Keratinocyte (primary cell): ENCODE measurements at regions not wholly inside any gene's neighbourhood (a gene's known extent, or its start where the extent isn't known, plus 50 kb on each side); places are given as distances from the start of the nearest gene placed in this dataset.

ENCODE experiments used
- DNase-seq: peaks from one replicate; pipeline ENCODE4 v3.0.0-alpha.2; 2011; ENCODE audit warnings: low read depth, missing footprints, low spot score
- FAIRE-seq: peaks from 2 replicates; lab custom pipeline; 2011; peaks lifted over from hg19 to GRCh38; lab: Jason Lieb, UNC
- H2AFZ ChIP-seq: 2 replicates; pipeline ENCODE4 v1.6.0; 2012; ENCODE audit warnings: low read length, control low read depth, inconsistent platforms; ENCODE audit not compliant: control insufficient read depth
- H3K27ac ChIP-seq: 2 replicates; pipeline ENCODE4 v1.5.1; 2011; ENCODE audit warnings: low read length; ENCODE audit not compliant: control insufficient read depth, insufficient read depth
- H3K27me3 ChIP-seq: 3 replicates; pipeline ENCODE4 v1.6.0; 2011; ENCODE audit warnings: low read length; ENCODE audit not compliant: control insufficient read depth, insufficient read depth; ENCODE audit errors: extremely low read depth
- H3K36me3 ChIP-seq, 2 experiments: 2 replicates in 1 of 2; 3 replicates in 1 of 2; pipeline ENCODE4 v1.5.1; 2011; ENCODE audit warnings: low read length in 2 of 2, mild to moderate bottlenecking in 1 of 2; ENCODE audit not compliant: control insufficient read depth in 2 of 2, insufficient read depth in 2 of 2; ENCODE audit errors: extremely low read depth in 1 of 2
- H3K4me1 ChIP-seq: 3 replicates; pipeline ENCODE4 v1.5.1; 2011; ENCODE audit warnings: low read length; ENCODE audit not compliant: control insufficient read depth, insufficient read depth; ENCODE audit errors: extremely low read depth
- H3K4me2 ChIP-seq: 3 replicates; pipeline ENCODE4 v1.6.0; 2011; ENCODE audit warnings: low read depth, low read length; ENCODE audit not compliant: control insufficient read depth, insufficient read depth; ENCODE audit errors: extremely low read depth
- H3K4me3 ChIP-seq, 3 experiments: fragments of 200-600 bp in 1 of 3; sonication (generic) in 1 of 3; 2 replicates in 2 of 3; 3 replicates in 1 of 3; pipeline ENCODE4 v1.5.1; 2011 to 2016; ENCODE audit warnings: low read length in 3 of 3, mild to moderate bottlenecking in 3 of 3, control low read depth in 2 of 3, inconsistent platforms in 1 of 3, low read depth in 1 of 3, mixed read lengths in 1 of 3, mixed run types in 1 of 3, moderate library complexity in 1 of 3; ENCODE audit not compliant: control insufficient read depth in 2 of 3, insufficient read depth in 2 of 3; ENCODE audit errors: extremely low read depth in 1 of 3
- H3K79me2 ChIP-seq: 2 replicates; pipeline ENCODE4 v1.6.0; 2012; ENCODE audit warnings: low read length; ENCODE audit not compliant: control insufficient read depth, insufficient read depth
- H3K9ac ChIP-seq: 3 replicates; pipeline ENCODE4 v1.6.0; 2011; ENCODE audit warnings: low read length; ENCODE audit not compliant: control insufficient read depth, insufficient read depth; ENCODE audit errors: extremely low read depth
- H3K9me1 ChIP-seq: 3 replicates; pipeline ENCODE4 v1.6.0; 2011; ENCODE audit warnings: low read length; ENCODE audit not compliant: control insufficient read depth, insufficient read depth; ENCODE audit errors: extremely low read depth
- H3K9me3 ChIP-seq: 2 replicates; pipeline ENCODE4 v1.5.1; 2012; ENCODE audit warnings: low read depth, low read length; ENCODE audit not compliant: control insufficient read depth
- H4K20me1 ChIP-seq: 3 replicates; pipeline ENCODE4 v1.6.0; 2011; ENCODE audit warnings: low read length; ENCODE audit not compliant: control insufficient read depth, insufficient read depth; ENCODE audit errors: extremely low read depth
- EZH2 ChIP-seq: IDR thresholded peaks from one replicate; pipeline ENCODE4 v1.6.1; 2012; ENCODE audit warnings: inconsistent platforms, mild to moderate bottlenecking, low read length, moderate library complexity
- dilution Hi-C: fragments of 300-500 bp; cut with MboI; formaldehyde crosslinking; loops from one replicate; pipeline ENCODE4 v1.7.0; 2020; ENCODE audit warnings: low sequenced_read_pairs; ENCODE audit not compliant: extremely low pct_ligation_motif_present
- TF ChIP-seq, protein P1 (sequence below), 3 experiments: IDR thresholded peaks in 1 of 3; conservative IDR thresholded peaks in 1 of 3; optimal IDR thresholded peaks in 1 of 3; 2 replicates in 2 of 3; 3 replicates in 1 of 3; pipeline versions ENCODE3 to v1.5.1; 2011; ENCODE audit warnings: low read length in 3 of 3, mild to moderate bottlenecking in 3 of 3, moderate library complexity in 2 of 3, control low read depth in 1 of 3, inconsistent platforms in 1 of 3; ENCODE audit not compliant: insufficient read depth in 2 of 3; ENCODE audit errors: extremely low read depth in 1 of 3

DNA sequence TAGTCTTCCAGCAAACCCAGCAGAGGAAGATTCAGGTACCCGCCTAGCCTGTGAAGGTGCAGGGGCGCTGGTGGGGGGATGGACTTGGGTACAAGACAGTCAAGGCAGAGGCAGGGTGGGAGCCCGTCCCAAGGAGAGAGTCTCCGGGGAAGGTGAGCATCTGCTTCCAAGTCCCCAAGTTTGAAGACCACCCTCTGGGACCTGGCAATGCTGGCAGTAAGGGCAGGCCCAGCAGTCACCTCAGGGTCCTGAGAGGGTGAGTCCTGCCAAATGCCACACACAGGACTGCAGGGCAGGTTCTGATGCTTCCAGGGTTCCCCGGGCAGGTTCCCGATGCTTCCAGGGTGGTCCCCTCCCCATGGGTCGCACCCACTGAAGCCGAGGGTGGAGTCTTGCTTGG is 261.8 kb upstream of the IRX1 start:
- Histone ChIP-seq H3K27me3 (no peaks in the 10 kb centered on the region), H3K36me3 (no peaks in the 10 kb centered on the region), H3K79me2 (no peaks in the 10 kb centered on the region), H3K9me3 (no peaks in the 10 kb centered on the region), H3K4me1 (no peaks in the 10 kb centered on the region), H3K4me2 (no peak overlapping the region), H3K9me1 (no peaks in the 10 kb centered on the region), H3K27ac (no peak overlapping the region), H4K20me1 (no peaks in the 10 kb centered on the region), H3K9ac (no peak overlapping the region), H2AFZ (no peak overlapping the region), H3K4me3 (no peak overlapping the region)
- TF ChIP-seq EZH2, result no peak
- TF ChIP-seq, protein P1, sequence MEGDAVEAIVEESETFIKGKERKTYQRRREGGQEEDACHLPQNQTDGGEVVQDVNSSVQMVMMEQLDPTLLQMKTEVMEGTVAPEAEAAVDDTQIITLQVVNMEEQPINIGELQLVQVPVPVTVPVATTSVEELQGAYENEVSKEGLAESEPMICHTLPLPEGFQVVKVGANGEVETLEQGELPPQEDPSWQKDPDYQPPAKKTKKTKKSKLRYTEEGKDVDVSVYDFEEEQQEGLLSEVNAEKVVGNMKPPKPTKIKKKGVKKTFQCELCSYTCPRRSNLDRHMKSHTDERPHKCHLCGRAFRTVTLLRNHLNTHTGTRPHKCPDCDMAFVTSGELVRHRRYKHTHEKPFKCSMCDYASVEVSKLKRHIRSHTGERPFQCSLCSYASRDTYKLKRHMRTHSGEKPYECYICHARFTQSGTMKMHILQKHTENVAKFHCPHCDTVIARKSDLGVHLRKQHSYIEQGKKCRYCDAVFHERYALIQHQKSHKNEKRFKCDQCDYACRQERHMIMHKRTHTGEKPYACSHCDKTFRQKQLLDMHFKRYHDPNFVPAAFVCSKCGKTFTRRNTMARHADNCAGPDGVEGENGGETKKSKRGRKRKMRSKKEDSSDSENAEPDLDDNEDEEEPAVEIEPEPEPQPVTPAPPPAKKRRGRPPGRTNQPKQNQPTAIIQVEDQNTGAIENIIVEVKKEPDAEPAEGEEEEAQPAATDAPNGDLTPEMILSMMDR (optimal IDR thresholded peaks at IDR 0.05 in 1 of 3, IDR thresholded peaks at IDR 0.05 in 1 of 3, conservative IDR thresholded peaks at IDR 0.05 in 1 of 3; ENCODE audit: extremely low read depth in 1 of 3, insufficient read depth in 2 of 3, low read length in 3 of 3), result no peak
- FAIRE-seq (no peak), DNase-seq (no peak)
- dilution Hi-C loops, result no loop called here

DNA sequence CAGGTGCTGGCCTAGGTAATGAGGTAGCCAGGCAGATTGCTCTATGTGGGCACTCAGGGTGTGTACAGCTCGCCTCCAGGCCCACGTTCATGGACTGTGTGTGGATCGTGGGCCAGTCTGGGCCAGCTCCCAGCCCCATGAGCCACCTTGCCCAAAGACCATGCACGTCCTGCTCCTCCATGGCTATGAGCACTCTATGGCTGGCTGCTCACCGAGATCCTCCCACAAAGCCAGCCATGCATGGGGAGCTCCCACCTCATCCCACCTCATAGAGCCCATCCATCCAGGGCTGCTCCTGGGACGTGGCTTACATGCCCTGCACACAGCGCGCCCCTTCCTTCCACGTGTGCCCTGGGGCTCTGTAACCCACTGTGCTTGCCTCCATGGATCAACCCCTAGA is 262.5 kb upstream of the IRX1 start:
- dilution Hi-C loops, result no loop called here
- no peak for TF ChIP-seq EZH2
- TF ChIP-seq, protein P1 (optimal IDR thresholded peaks at IDR 0.05 in 1 of 3, IDR thresholded peaks at IDR 0.05 in 1 of 3, conservative IDR thresholded peaks at IDR 0.05 in 1 of 3; ENCODE audit: extremely low read depth in 1 of 3, insufficient read depth in 2 of 3, low read length in 3 of 3), result no peak
- DNase-seq (no peak), FAIRE-seq (no peak)
- H3K9ac ChIP-seq, result no peak overlapping the region
- no peaks in the 10 kb centered on the region for H3K9me1 ChIP-seq
- H3K27ac ChIP-seq, result no peak overlapping the region
- no peak overlapping the region for H3K4me2 ChIP-seq
- no peak overlapping the region for H3K4me3 ChIP-seq
- no peaks in the 10 kb centered on the region for H3K27me3 ChIP-seq
- H3K36me3 ChIP-seq, result no peaks in the 10 kb centered on the region
- H3K9me3 ChIP-seq, result no peaks in the 10 kb centered on the region
- no peak overlapping the region for H2AFZ ChIP-seq
- H4K20me1 ChIP-seq, result no peaks in the 10 kb centered on the region
- H3K4me1 ChIP-seq, result no peaks in the 10 kb centered on the region
- H3K79me2 ChIP-seq, result no peaks in the 10 kb centered on the region
